ENCODE measurements at regions not wholly inside any gene's neighbourhood (a gene's known extent, or its start where the extent isn't known, plus 50 kb on each side); places are given as distances from the start of the nearest gene placed in this dataset.

DNA sequence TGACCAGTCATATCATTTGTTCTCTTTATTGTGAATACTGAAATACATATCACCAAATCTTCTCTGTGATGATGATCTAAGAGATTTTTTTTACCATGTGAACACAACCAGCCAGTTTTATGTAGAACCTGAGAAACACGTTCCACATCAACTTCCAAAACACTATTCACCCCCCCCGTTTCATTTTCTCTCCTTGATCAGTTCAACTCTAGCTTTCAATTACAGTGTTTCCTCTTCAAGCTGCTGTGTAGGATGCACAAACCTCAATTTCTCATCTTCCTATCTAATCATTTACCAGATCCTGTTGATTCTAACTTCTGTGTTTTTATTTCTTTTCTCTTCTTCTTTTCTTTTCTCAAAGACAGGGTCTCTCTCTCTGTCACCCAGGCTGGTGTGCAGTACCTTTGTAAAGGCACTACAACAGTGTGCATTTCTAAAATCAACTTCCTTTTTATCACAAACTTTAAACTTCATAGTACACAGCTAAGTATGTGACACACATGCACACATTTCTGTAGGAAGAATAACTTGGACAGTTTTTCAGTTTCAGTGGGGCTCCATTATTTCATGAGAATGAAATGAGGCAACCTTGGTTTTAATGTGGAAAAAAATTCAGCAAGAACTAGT lies 149.9 kb upstream of the FBXO33 start:
- no peaks in the 10 kb centered on the region for H3K27me3 Mint-ChIP-seq (ENCODE audit: low read depth)
- no peak overlapping the region for H2BK12ac ChIP-seq (ENCODE audit: insufficient read length, low read depth, low read length)
- TF ChIP-seq, protein P1, sequence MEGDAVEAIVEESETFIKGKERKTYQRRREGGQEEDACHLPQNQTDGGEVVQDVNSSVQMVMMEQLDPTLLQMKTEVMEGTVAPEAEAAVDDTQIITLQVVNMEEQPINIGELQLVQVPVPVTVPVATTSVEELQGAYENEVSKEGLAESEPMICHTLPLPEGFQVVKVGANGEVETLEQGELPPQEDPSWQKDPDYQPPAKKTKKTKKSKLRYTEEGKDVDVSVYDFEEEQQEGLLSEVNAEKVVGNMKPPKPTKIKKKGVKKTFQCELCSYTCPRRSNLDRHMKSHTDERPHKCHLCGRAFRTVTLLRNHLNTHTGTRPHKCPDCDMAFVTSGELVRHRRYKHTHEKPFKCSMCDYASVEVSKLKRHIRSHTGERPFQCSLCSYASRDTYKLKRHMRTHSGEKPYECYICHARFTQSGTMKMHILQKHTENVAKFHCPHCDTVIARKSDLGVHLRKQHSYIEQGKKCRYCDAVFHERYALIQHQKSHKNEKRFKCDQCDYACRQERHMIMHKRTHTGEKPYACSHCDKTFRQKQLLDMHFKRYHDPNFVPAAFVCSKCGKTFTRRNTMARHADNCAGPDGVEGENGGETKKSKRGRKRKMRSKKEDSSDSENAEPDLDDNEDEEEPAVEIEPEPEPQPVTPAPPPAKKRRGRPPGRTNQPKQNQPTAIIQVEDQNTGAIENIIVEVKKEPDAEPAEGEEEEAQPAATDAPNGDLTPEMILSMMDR (conservative IDR thresholded peaks at IDR 0.05), result no peak
- H3K27ac ChIP-seq (ENCODE audit: insufficient read length, low read depth, low read length), result no peak overlapping the region
- no peak overlapping the region for H3K14ac ChIP-seq (ENCODE audit: insufficient read depth, low read length)
- H3K79me2 ChIP-seq (ENCODE audit: insufficient read depth, low read length), result no peaks in the 10 kb centered on the region
- peaks cover 8 to 9% of the 10 kb centered on the region in 2 experiments; a peak in 4 of 5 replicates for H3K9me3 Mint-ChIP-seq
- no peak overlapping the region for H3K23ac ChIP-seq (ENCODE audit: insufficient read length, low read depth, low read length)
- H3K36me3 Mint-ChIP-seq (ENCODE audit: insufficient read depth in 1 of 3, low read depth in 3 of 3), result peaks cover 0 to 5% (median 4%) of the 10 kb centered on the region in 3 experiments; a peak in 4 of 7 replicates
- no peak overlapping the region for H2BK5ac ChIP-seq (ENCODE audit: insufficient read length, low read length)
- no peak for DNase-seq
- no peak overlapping the region for H2BK20ac ChIP-seq (ENCODE audit: low read depth, low read length, poor library complexity, severe bottlenecking)
- H3K27me3 ChIP-seq (ENCODE audit: insufficient read depth, low read length), result no peaks in the 10 kb centered on the region
- no peak overlapping the region for H3K56ac ChIP-seq (ENCODE audit: insufficient read length, low read depth, low read length)
- H3K79me1 ChIP-seq (ENCODE audit: insufficient read depth, low read depth, low read length, poor library complexity, severe bottlenecking), result no peaks in the 10 kb centered on the region
- no peak overlapping the region for H2BK15ac ChIP-seq (ENCODE audit: low read depth, low read length)
- no peak overlapping the region for H3K18ac ChIP-seq (ENCODE audit: insufficient read length, low read depth, low read length)
- WGBS (ENCODE audit: extremely low coverage, insufficient read length, low lambda C conversion rate), result no CpG with 5 or more reads among the region's 2 CpGs
- no peak overlapping the region for H3K4ac ChIP-seq (ENCODE audit: low read depth, low read length)
- H4K5ac ChIP-seq (ENCODE audit: insufficient read length, low read depth, low read length), result no peak overlapping the region
- no peak overlapping the region for H3K4me3 Mint-ChIP-seq
- H3K4me1 Mint-ChIP-seq, result no peaks in the 10 kb centered on the region
- no peak overlapping the region for H2BK120ac ChIP-seq (ENCODE audit: low read depth, low read length, poor library complexity, severe bottlenecking)
- no peak overlapping the region for H3T11ph ChIP-seq (ENCODE audit: low read length)
- H3K9me3 ChIP-seq (ENCODE audit: control insufficient read depth, low read depth, low read length), result no peaks in the 10 kb centered on the region
- H3K4me2 ChIP-seq (ENCODE audit: insufficient read depth, insufficient read length, low read length), result no peak overlapping the region
- H4K20me1 ChIP-seq (ENCODE audit: control insufficient read depth, insufficient read depth, insufficient read length), result no peaks in the 10 kb centered on the region
- no peak overlapping the region for H4K8ac ChIP-seq (replicated peaks; ENCODE audit: insufficient read length, low read depth, low read length)
- no peaks in the 10 kb centered on the region for H3K23me2 ChIP-seq (ENCODE audit: insufficient read length, low read depth, low read length, poor library complexity, severe bottlenecking)
- no peak overlapping the region for H4K91ac ChIP-seq (ENCODE audit: insufficient read length, low read depth, low read length)
- no peaks in the 10 kb centered on the region for H3K4me1 ChIP-seq (ENCODE audit: insufficient read depth, low read length)
- H2AFZ ChIP-seq (ENCODE audit: low read length), result no peak overlapping the region
- H3K9ac ChIP-seq (ENCODE audit: extremely low read depth, insufficient read length, low read length), result no peak overlapping the region
- H2AK5ac ChIP-seq (ENCODE audit: insufficient read length, low read length), result no peak overlapping the region
- H3K27ac Mint-ChIP-seq, result no peak overlapping the region
